Testis (tissue), 2 donors: ENCODE measurements at regions not wholly inside any gene's neighbourhood (a gene's known extent, or its start where the extent isn't known, plus 50 kb on each side); places are given as distances from the start of the nearest gene placed in this dataset.

Experiments used
- CTCF ChIP-seq, 3 experiments: fragments of 450-650 bp in 2 of 3; fragments of 200-600 bp in 1 of 3; sonication (generic) in 1 of 3; IDR thresholded peaks; one replicate each; pipeline ENCODE4 v1.5.1; 2016 to 2019; ENCODE audit warnings: antibody characterized with exemption in 3 of 3, mild to moderate bottlenecking in 2 of 3, moderate library complexity in 1 of 3
- POLR2A ChIP-seq: fragments of 450-650 bp; IDR thresholded peaks from one replicate; pipeline ENCODE4 v1.6.1; 2017; ENCODE audit warnings: antibody characterized with exemption, mild to moderate bottlenecking, moderate library complexity

- TF ChIP-seq POLR2A (no peak), CTCF (IDR thresholded peaks at IDR 0.05) (no peak)
Observed at GRCh38 chr10:10498781-10499180, 518.9 kb upstream of the CELF2 start.
